ENCODE measurements at regions not wholly inside any gene's neighbourhood (a gene's known extent, or its start where the extent isn't known, plus 50 kb on each side); places are given as distances from the start of the nearest gene placed in this dataset.

GRCh38 chr2:137776697-137777096 is 187.6 kb upstream of the HNMT start:
- Histone ChIP-seq H3K4me3 (no peak overlapping the region), H3K4me1 (ENCODE audit: low read depth) (no peaks in the 10 kb centered on the region), H3K36me3 (ENCODE audit: low read depth) (no peaks in the 10 kb centered on the region), H3K9me3 (no peaks in the 10 kb centered on the region)
- DNase-seq, result no peak
- intact Hi-C loops (cut with DNase I, micrococcal nuclease), result no loop called here
- TF ChIP-seq, protein P1, sequence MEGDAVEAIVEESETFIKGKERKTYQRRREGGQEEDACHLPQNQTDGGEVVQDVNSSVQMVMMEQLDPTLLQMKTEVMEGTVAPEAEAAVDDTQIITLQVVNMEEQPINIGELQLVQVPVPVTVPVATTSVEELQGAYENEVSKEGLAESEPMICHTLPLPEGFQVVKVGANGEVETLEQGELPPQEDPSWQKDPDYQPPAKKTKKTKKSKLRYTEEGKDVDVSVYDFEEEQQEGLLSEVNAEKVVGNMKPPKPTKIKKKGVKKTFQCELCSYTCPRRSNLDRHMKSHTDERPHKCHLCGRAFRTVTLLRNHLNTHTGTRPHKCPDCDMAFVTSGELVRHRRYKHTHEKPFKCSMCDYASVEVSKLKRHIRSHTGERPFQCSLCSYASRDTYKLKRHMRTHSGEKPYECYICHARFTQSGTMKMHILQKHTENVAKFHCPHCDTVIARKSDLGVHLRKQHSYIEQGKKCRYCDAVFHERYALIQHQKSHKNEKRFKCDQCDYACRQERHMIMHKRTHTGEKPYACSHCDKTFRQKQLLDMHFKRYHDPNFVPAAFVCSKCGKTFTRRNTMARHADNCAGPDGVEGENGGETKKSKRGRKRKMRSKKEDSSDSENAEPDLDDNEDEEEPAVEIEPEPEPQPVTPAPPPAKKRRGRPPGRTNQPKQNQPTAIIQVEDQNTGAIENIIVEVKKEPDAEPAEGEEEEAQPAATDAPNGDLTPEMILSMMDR (IDR thresholded peaks at IDR 0.05), result no peak
- ATAC-seq, result no peak

- intact Hi-C loops (cut with DNase I, micrococcal nuclease), result no loop called here
- no peaks in the 10 kb centered on the region for H3K36me3 ChIP-seq (ENCODE audit: low read depth)
- H3K4me3 ChIP-seq, result no peak overlapping the region
- DNase-seq (no peak), ATAC-seq (no peak)
- TF ChIP-seq, protein P1 (IDR thresholded peaks at IDR 0.05), result no peak
- peaks cover 10% of the 10 kb centered on the region for H3K9me3 ChIP-seq
- no peaks in the 10 kb centered on the region for H3K4me1 ChIP-seq (ENCODE audit: low read depth)
Observed at GRCh38 chr2:137797641-137798040, 166.6 kb upstream of the HNMT start.

GRCh38 chr2:137799600-137799999 is 164.7 kb upstream of the HNMT start:
- ATAC-seq (no peak), DNase-seq (no peak)
- Histone ChIP-seq H3K36me3 (ENCODE audit: low read depth) (no peaks in the 10 kb centered on the region), H3K4me3 (no peak overlapping the region), H3K9me3 (peaks cover 10% of the 10 kb centered on the region), H3K4me1 (ENCODE audit: low read depth) (no peaks in the 10 kb centered on the region)
- TF ChIP-seq, protein P1 (IDR thresholded peaks at IDR 0.05), result no peak
- intact Hi-C loops (cut with DNase I, micrococcal nuclease), result no loop called here

- ATAC-seq (no peak), DNase-seq (no peak)
- Histone ChIP-seq H3K36me3 (ENCODE audit: low read depth) (no peaks in the 10 kb centered on the region), H3K9me3 (peaks cover 10% of the 10 kb centered on the region), H3K4me3 (no peak overlapping the region), H3K4me1 (ENCODE audit: low read depth) (no peaks in the 10 kb centered on the region)
- TF ChIP-seq, protein P1 (IDR thresholded peaks at IDR 0.05), result no peak
- intact Hi-C loops (cut with DNase I, micrococcal nuclease), result no loop called here
Observed at GRCh38 chr2:137800386-137800785, 163.9 kb upstream of the HNMT start.

DNA sequence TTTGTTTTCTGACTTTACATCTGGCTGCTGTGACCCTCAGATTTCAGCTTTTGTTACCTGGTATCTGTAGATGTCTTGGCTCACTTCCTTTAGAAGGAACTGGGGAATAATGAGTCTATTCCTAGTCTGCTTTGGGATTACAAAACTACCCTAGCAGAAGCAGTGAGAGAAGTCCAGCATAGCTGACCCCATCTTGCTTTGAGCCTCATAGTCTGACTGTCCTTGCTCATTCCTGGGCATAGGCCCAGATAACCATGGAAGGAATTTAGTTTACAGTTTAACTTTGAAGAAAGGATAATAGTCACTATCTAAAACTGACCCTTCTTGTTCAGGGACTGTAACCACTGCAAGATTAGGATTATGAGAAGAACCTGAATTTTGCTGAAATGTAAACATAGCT is 163.0 kb upstream of the HNMT start:
- H3K4me1 ChIP-seq (ENCODE audit: low read depth), result no peaks in the 10 kb centered on the region
- intact Hi-C loops (cut with DNase I, micrococcal nuclease), result no loop called here
- H3K9me3 ChIP-seq, result peaks cover 10% of the 10 kb centered on the region
- no peak overlapping the region for H3K4me3 ChIP-seq
- no peaks in the 10 kb centered on the region for H3K36me3 ChIP-seq (ENCODE audit: low read depth)
- ATAC-seq (no peak), DNase-seq (no peak)
- TF ChIP-seq, protein P1 (IDR thresholded peaks at IDR 0.05), result no peak

- ATAC-seq, result no peak
- DNase-seq, result no peak
- Histone ChIP-seq H3K36me3 (ENCODE audit: low read depth) (no peaks in the 10 kb centered on the region), H3K9me3 (peaks cover 10% of the 10 kb centered on the region), H3K4me3 (no peak overlapping the region), H3K4me1 (ENCODE audit: low read depth) (no peaks in the 10 kb centered on the region)
- TF ChIP-seq, protein P1 (IDR thresholded peaks at IDR 0.05), result no peak
- intact Hi-C loops (cut with DNase I, micrococcal nuclease), result no loop called here
Observed at GRCh38 chr2:137802038-137802437, 162.2 kb upstream of the HNMT start.

Data from mucosa of descending colon (tissue), 3 donors.